WERI-Rb-1 (cell line): ENCODE measurements at regions not wholly inside any gene's neighbourhood (a gene's known extent, or its start where the extent isn't known, plus 50 kb on each side); places are given as distances from the start of the nearest gene placed in this dataset.

Experiments
- DNase-seq: peaks from one replicate; pipeline ENCODE4 v3.0.0-alpha.2; 2020
- H3K27ac ChIP-seq: fragments of 250-450 bp; sonication (Bioruptor Pico); 2 replicates; pipeline ENCODE4 v1.5.1; 2020; ENCODE audit warnings: mild to moderate bottlenecking, moderate library complexity
- H3K27me3 ChIP-seq: fragments of 250-450 bp; sonication (Bioruptor Pico); 2 replicates; pipeline ENCODE4 v1.5.1; 2021; ENCODE audit warnings: mild to moderate bottlenecking, low read depth, moderate library complexity; ENCODE audit not compliant: insufficient read depth, severe bottlenecking
- H3K36me3 ChIP-seq: fragments of 250-450 bp; sonication (Bioruptor Pico); 2 replicates; pipeline ENCODE4 v1.5.1; 2020; ENCODE audit warnings: mild to moderate bottlenecking, moderate library complexity
- H3K4me3 ChIP-seq: 2 replicates; pipeline ENCODE4 v1.5.1; 2011; ENCODE audit warnings: low read depth, mild to moderate bottlenecking, control low read depth, low read length
- H3K9me3 ChIP-seq: fragments of 250-450 bp; sonication (Bioruptor Pico); 2 replicates; pipeline ENCODE4 v1.5.1; 2021; ENCODE audit warnings: mild to moderate bottlenecking, moderate library complexity; ENCODE audit not compliant: severe bottlenecking
- CTCF ChIP-seq: IDR thresholded peaks from 2 replicates; pipeline ENCODE4 v1.5.1; 2011; ENCODE audit warnings: low read depth, mild to moderate bottlenecking, control low read depth, inconsistent platforms, low read length

- Histone ChIP-seq H3K27ac (peak overlapping the region; percentile 61), H3K9me3 (peaks cover 2% of the 10 kb centered on the region), H3K27me3 (no peaks in the 10 kb centered on the region), H3K4me3 (no peak overlapping the region), H3K36me3 (no peaks in the 10 kb centered on the region)
- no peak for TF ChIP-seq CTCF
- peak; percentile 57 for DNase-seq
Measured at GRCh38 chr9:31715250-31715649, 669.2 kb upstream of the ACO1 start.

- Histone ChIP-seq H3K9me3 (no peaks in the 10 kb centered on the region), H3K27ac (no peak overlapping the region), H3K36me3 (no peaks in the 10 kb centered on the region), H3K4me3 (no peak overlapping the region), H3K27me3 (no peaks in the 10 kb centered on the region)
- TF ChIP-seq CTCF, result no peak
- DNase-seq, result no peak
Measured at GRCh38 chr9:31719262-31719661, 665.2 kb upstream of the ACO1 start.

- no peak overlapping the region for H3K4me3 ChIP-seq
- H3K27ac ChIP-seq, result no peak overlapping the region
- H3K27me3 ChIP-seq, result no peaks in the 10 kb centered on the region
- H3K9me3 ChIP-seq, result no peaks in the 10 kb centered on the region
- no peak for DNase-seq
- no peaks in the 10 kb centered on the region for H3K36me3 ChIP-seq
- no peak for TF ChIP-seq CTCF
Measured at GRCh38 chr9:31730398-31730797, 654.0 kb upstream of the ACO1 start.

GRCh38 chr9:31733166-31733565 is 651.3 kb upstream of the ACO1 start:
- H3K4me3 ChIP-seq, result no peak overlapping the region
- H3K9me3 ChIP-seq, result no peaks in the 10 kb centered on the region
- no peaks in the 10 kb centered on the region for H3K36me3 ChIP-seq
- DNase-seq, result no peak
- H3K27me3 ChIP-seq, result no peaks in the 10 kb centered on the region
- TF ChIP-seq CTCF, result no peak
- no peak overlapping the region for H3K27ac ChIP-seq

GRCh38 chr9:31736581-31737179 is 647.8 kb upstream of the ACO1 start:
- H3K27me3 ChIP-seq, result no peaks in the 10 kb centered on the region
- TF ChIP-seq CTCF, result no peak
- H3K27ac ChIP-seq, result no peak overlapping the region
- H3K4me3 ChIP-seq, result no peak overlapping the region
- no peaks in the 10 kb centered on the region for H3K9me3 ChIP-seq
- no peak for DNase-seq
- no peaks in the 10 kb centered on the region for H3K36me3 ChIP-seq

- Histone ChIP-seq H3K27ac (no peak overlapping the region), H3K9me3 (no peaks in the 10 kb centered on the region), H3K36me3 (no peaks in the 10 kb centered on the region), H3K27me3 (no peaks in the 10 kb centered on the region), H3K4me3 (no peak overlapping the region)
- DNase-seq, result no peak
- TF ChIP-seq CTCF, result no peak
Measured at GRCh38 chr9:31740705-31741104, 643.7 kb upstream of the ACO1 start.
